K562 (cell line): ENCODE measurements at regions not wholly inside any gene's neighbourhood (a gene's known extent, or its start where the extent isn't known, plus 50 kb on each side); places are given as distances from the start of the nearest gene placed in this dataset.

Experiments
- ATAC-seq: fragments of 200-7000 bp; cut with Tn5 transposase; 3 replicates; pipeline ENCODE4 v1.9.1; 2020; ENCODE audit warnings: moderate library complexity
- BruUV-seq: library from RNA; stranded (reverse); fragments of 400-500 nt; replicated peaks from 2 replicates; lab custom pipeline; 2021; lab: Mats Ljungman, UMichigan
- CTCF ChIA-PET: fragments of 300-600 bp; formaldehyde crosslinking; extraction: SDS; loops from one replicate; lab custom pipeline; 2021; ENCODE audit warnings: low intra/inter-chr PET ratio; lab: Yijun Ruan, JAX
- POLR2A ChIA-PET: fragments of 300-600, 350-650 bp; sonication (Branson Sonifier 250); formaldehyde crosslinking; extraction: SDS; loops from one replicate; lab custom pipeline; 2021; ENCODE audit warnings: antibody characterized with exemption, inconsistent platforms; lab: Yijun Ruan, JAX
- DNase-seq, 4 experiments: peaks; one replicate each; pipeline versions ENCODE4 v3.0.0 to v3.0.0-alpha.2; 2011 to 2018; ENCODE audit warnings: low spot score in 3 of 4, mixed read lengths in 3 of 4; ENCODE audit errors: extremely low read depth in 1 of 4
- FAIRE-seq: peaks from 2 replicates; lab custom pipeline; 2011; peaks lifted over from hg19 to GRCh38; lab: Jason Lieb, UNC
- H2AFZ ChIP-seq: 2 replicates; pipeline ENCODE4 v1.6.0; 2011; ENCODE audit warnings: low read depth, low read length, control low read depth, inconsistent platforms
- H3K27ac ChIP-seq: fragments of 200-600 bp; 3 replicates; pipeline ENCODE4 v1.8.0; 2011; ENCODE audit warnings: low read depth, mild to moderate bottlenecking, control low read depth, inconsistent platforms, low read length, moderate library complexity, mixed read lengths; ENCODE audit errors: extremely low read depth
- H3K27me3 ChIP-seq, 2 experiments: fragments of 300-600 bp in 1 of 2; 2 replicates in 1 of 2; 3 replicates in 1 of 2; pipeline versions ENCODE4 v1.6.0 to v1.8.0; 2011; ENCODE audit warnings: inconsistent platforms in 2 of 2, low read length in 2 of 2, mild to moderate bottlenecking in 1 of 2, mixed read lengths in 1 of 2, moderate library complexity in 1 of 2; ENCODE audit not compliant: control insufficient read depth in 2 of 2, insufficient read depth in 2 of 2
- H3K36me3 ChIP-seq: fragments of 300-600 bp; 3 replicates; pipeline ENCODE4 v1.8.0; 2011; ENCODE audit warnings: mild to moderate bottlenecking, low read length, inconsistent platforms; ENCODE audit not compliant: control insufficient read depth, insufficient read depth
- H3K4me1 ChIP-seq, 2 experiments: fragments of 200-600 bp in 1 of 2; replicated peaks in 1 of 2; 2 replicates in 1 of 2; 3 replicates in 1 of 2; pipeline versions ENCODE4 v1.5.1 to v1.8.0; 2011; ENCODE audit warnings: inconsistent platforms in 2 of 2, low read length in 2 of 2, mild to moderate bottlenecking in 1 of 2, mixed read lengths in 1 of 2, moderate library complexity in 1 of 2; ENCODE audit not compliant: control insufficient read depth in 2 of 2, insufficient read depth in 2 of 2
- H3K4me2 ChIP-seq: 2 replicates; pipeline ENCODE4 v1.6.1; 2011; ENCODE audit warnings: low read length, control low read depth, inconsistent platforms, mixed read lengths; ENCODE audit not compliant: insufficient read depth
- H3K4me3 ChIP-seq: fragments of 200-600 bp; sonication (generic), shearing (Covaris generic); 2 replicates; pipeline ENCODE4 v1.5.1; 2016; ENCODE audit warnings: control low read depth, inconsistent platforms
- H3K79me2 ChIP-seq: fragments of 200-600 bp; 3 replicates; pipeline ENCODE4 v1.8.0; 2011; ENCODE audit warnings: low read length, inconsistent platforms; ENCODE audit not compliant: control insufficient read depth, insufficient read depth
- H3K9ac ChIP-seq, 2 experiments: 2 replicates each; pipeline versions ENCODE4 v1.6.0 to v1.6.1; 2011; ENCODE audit warnings: low read depth in 2 of 2, low read length in 2 of 2, control low read depth in 1 of 2, inconsistent platforms in 1 of 2, mild to moderate bottlenecking in 1 of 2, mixed read lengths in 1 of 2; ENCODE audit not compliant: insufficient read depth in 1 of 2
- H3K9me1 ChIP-seq: one replicate; pipeline ENCODE4 v1.6.0; 2011; ENCODE audit warnings: inconsistent platforms, mild to moderate bottlenecking, low read length, moderate library complexity; ENCODE audit not compliant: control insufficient read depth, insufficient read depth
- H3K9me3 ChIP-seq: replicated peaks from 2 replicates; pipeline ENCODE4 v1.5.1; 2011; ENCODE audit warnings: low read depth, low read length, inconsistent platforms; ENCODE audit not compliant: control insufficient read depth, insufficient read depth
- H4K20me1 ChIP-seq: replicated peaks from 2 replicates; pipeline ENCODE4 v1.6.1; 2011; ENCODE audit warnings: low read length, inconsistent platforms, mixed read lengths; ENCODE audit not compliant: control insufficient read depth, insufficient read depth
- CEBPZ ChIP-seq: fragments of 150-350 bp; IDR thresholded peaks from 2 replicates; pipeline ENCODE4 v1.6.1; 2014; ENCODE audit warnings: low read depth, mild to moderate bottlenecking, low read length, borderline replicate concordance
- CHD2 ChIP-seq: IDR thresholded peaks from 2 replicates; pipeline ENCODE4 v1.6.1; 2011; ENCODE audit warnings: low read depth, low read length
- ETS2 ChIP-seq: IDR thresholded peaks from 2 replicates; pipeline ENCODE4 v1.6.1; 2016; ENCODE audit warnings: borderline replicate concordance, missing genetic modification characterization, mild to moderate bottlenecking, moderate library complexity, missing compliant biosample characterization; ENCODE audit not compliant: poor library complexity, severe bottlenecking
- FOXJ2 ChIP-seq: fragments of 200-800 bp; sonication (Bioruptor generic); IDR thresholded peaks from 2 replicates; pipeline ENCODE4 v1.6.1; 2016; ENCODE audit warnings: missing genetic modification characterization, missing compliant biosample characterization
- MTF1 ChIP-seq: fragments of 250-450 bp; sonication (Bioruptor Pico); IDR thresholded peaks from 2 replicates; pipeline ENCODE4 v1.9.0; 2021; ENCODE audit warnings: moderate library complexity, mild to moderate bottlenecking, inconsistent platforms, borderline replicate concordance
- NR4A1 ChIP-seq, 2 experiments: fragments of 250-450 bp in 1 of 2; fragments of 450-650 bp in 1 of 2; sonication (Bioruptor Pico) in 1 of 2; IDR thresholded peaks; 2 replicates each; pipeline versions ENCODE4 v1.4.0 to v1.6.1; 2016 to 2020; ENCODE audit warnings: mild to moderate bottlenecking in 2 of 2, missing compliant biosample characterization in 1 of 2, missing genetic modification characterization in 1 of 2, moderate library complexity in 1 of 2
- PHF8 ChIP-seq: fragments of 200-600 bp; sonication (generic); IDR thresholded peaks from 2 replicates; pipeline ENCODE4 v1.6.1; 2012; ENCODE audit warnings: mixed run types, mild to moderate bottlenecking, inconsistent platforms, low read length, moderate library complexity, borderline replicate concordance
- PURB ChIP-seq: sonication (generic); formaldehyde crosslinking; IDR thresholded peaks from 2 replicates; pipeline ENCODE4 v1.9.0; 2021; ENCODE audit warnings: low read depth, mild to moderate bottlenecking, missing genetic modification reagents
- SRF ChIP-seq, 2 experiments: fragments of 250-450, 450-650 bp in 1 of 2; sonication (Bioruptor Pico) in 1 of 2; sonication (generic) in 1 of 2; formaldehyde crosslinking; IDR thresholded peaks; 2 replicates each; pipeline versions ENCODE4 v1.5.0 to v1.5.1; 2020 to 2022; ENCODE audit warnings: mild to moderate bottlenecking in 1 of 2, missing genetic modification reagents in 1 of 2
- ZBTB12 ChIP-seq: fragments of 250-450 bp; sonication (Bioruptor Pico); IDR thresholded peaks from 2 replicates; pipeline ENCODE4 v1.4.0; 2020
- ZBTB34 ChIP-seq: fragments of 250-450 bp; sonication (Bioruptor Pico); IDR thresholded peaks from 2 replicates; pipeline ENCODE4 v1.8.0; 2021; ENCODE audit warnings: mild to moderate bottlenecking, moderate library complexity
- ZNF174 ChIP-seq: fragments of 250-450 bp; sonication (Bioruptor Pico); IDR thresholded peaks from 2 replicates; pipeline ENCODE4 v1.4.0; 2020; ENCODE audit warnings: mild to moderate bottlenecking
- WGBS: fragments of 100-300 bp; shearing (Covaris generic); methylation state at CpG from one replicate; pipeline ENCODE4 v1.1.6; 2016; ENCODE audit warnings: low coverage, mixed read lengths; ENCODE audit not compliant: insufficient coverage; ENCODE audit errors: missing lambda C conversion rate; 5-methylcytosine and 5-hydroxymethylcytosine counted together
- in situ Hi-C: fragments of 300-500 bp; cut with MboI; formaldehyde crosslinking; loops from 4 replicates; pipeline ENCODE4 v1.15.0; 2018; ENCODE audit warnings: inconsistent platforms, mixed read lengths
- intact Hi-C: fragments of 100-400 bp; cut with micrococcal nuclease; formaldehyde crosslinking; loops from 2 replicates; pipeline ENCODE4 v1.14.2; 2022

- TF ChIP-seq CEBPZ (no peak), ETS2 (tag) (no peak)
- TF ChIP-seq, all 486 proteins: peak for 0
These were observed 124.4 kb downstream of the DIPK2A start (continued) for GRCh38 chr3:144096016-144096415.

GRCh38 chr3:144097163-144097562 is 125.5 kb downstream of the DIPK2A start:
- Histone ChIP-seq H3K36me3 (no peaks in the 10 kb centered on the region), H3K4me1 (no peaks in the 10 kb centered on the region), H3K4me2 (no peak overlapping the region), H3K9me3 (0 out of 2 replicates have a peak, but pooled peaks cover 1% of the 10 kb centered on the region), H3K9ac (no peak overlapping the region), H3K9me1 (no peaks in the 10 kb centered on the region), H3K79me2 (no peaks in the 10 kb centered on the region), H2AFZ (no peak overlapping the region), H3K4me3 (no peak overlapping the region), H3K27me3 (no peaks in the 10 kb centered on the region), H4K20me1 (no peaks in the 10 kb centered on the region), H3K27ac (no peak overlapping the region)
- CTCF ChIA-PET: no interaction called here
- in situ Hi-C loops (no loop called here), intact Hi-C loops (no loop called here)
- POLR2A ChIA-PET: no interaction called here
- no TSS peak for BruUV-seq
- no peak for ATAC-seq
- WGBS: 0% methylated on average over 2 of the region's 2 CpGs
- no peak for DNase-seq
- FAIRE-seq: no peak
- no peak for TF ChIP-seq ZBTB12 (CRISPR knock-in tag)
- TF ChIP-seq PHF8: no peak
- TF ChIP-seq PURB (CRISPR knock-in tag): no peak
- no peak for TF ChIP-seq ZNF174
- no peak for TF ChIP-seq ZBTB34 (CRISPR knock-in tag)
- no peak for TF ChIP-seq SRF (CRISPR knock-in tag; IDR thresholded peaks at IDR 0.05)
- TF ChIP-seq NR4A1 (CRISPR knock-in tag; IDR thresholded peaks at IDR 0.05): no peak
- no peak for TF ChIP-seq NR4A1 (tag; IDR thresholded peaks at IDR 0.05)
- no peak for TF ChIP-seq MTF1
- no peak for TF ChIP-seq CHD2
- no peak for TF ChIP-seq FOXJ2 (tag)
